ENCODE measurements at regions not wholly inside any gene's neighbourhood (a gene's known extent, or its start where the extent isn't known, plus 50 kb on each side); places are given as distances from the start of the nearest gene placed in this dataset.

DNA sequence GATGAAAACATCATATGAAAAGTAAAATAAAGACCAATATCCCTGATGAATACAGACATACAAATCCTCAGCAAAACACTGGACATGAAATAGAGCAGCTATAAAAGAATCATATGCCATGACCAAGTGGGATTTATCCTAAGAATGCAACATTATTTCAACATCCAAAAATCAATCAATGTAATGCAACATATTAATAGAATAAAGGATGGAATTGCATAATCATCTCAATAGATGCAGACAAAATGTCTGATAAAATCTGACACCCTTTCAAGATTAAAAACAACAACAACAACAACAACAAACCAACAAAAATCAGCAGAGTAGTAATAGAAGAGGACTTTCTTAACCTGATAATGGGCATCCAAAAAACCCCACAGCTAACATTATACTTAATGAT lies 63.8 kb upstream of the IL1R1 start:
- Histone ChIP-seq H3K36me3 (ENCODE audit: control insufficient read depth in 3 of 3, insufficient read depth in 2 of 3, low read depth in 1 of 3, low read length in 3 of 3) (no peaks in the 10 kb centered on the region), H3K4me3 (ENCODE audit: low read depth in 1 of 3, low read length in 3 of 3) (no peak overlapping the region), H3K27ac (ENCODE audit: low read depth in 1 of 3, low read length in 2 of 3) (no peak overlapping the region), H3K4me1 (ENCODE audit: control insufficient read depth in 3 of 3, insufficient read depth in 2 of 3, low read depth in 1 of 3, low read length in 2 of 3) (peaks cover 0 to 3% (median 0%) of the 10 kb centered on the region in 3 donors), H3K27me3 (ENCODE audit: control insufficient read depth in 3 of 3, insufficient read depth in 3 of 3, low read length in 3 of 3) (no peaks in the 10 kb centered on the region), H3K9me3 (ENCODE audit: control insufficient read depth in 2 of 2, insufficient read depth in 1 of 2, low read depth in 1 of 2, low read length in 1 of 2) (no peaks in the 10 kb centered on the region)
- DNase-seq (no peak), FAIRE-seq (no peak)

DNA sequence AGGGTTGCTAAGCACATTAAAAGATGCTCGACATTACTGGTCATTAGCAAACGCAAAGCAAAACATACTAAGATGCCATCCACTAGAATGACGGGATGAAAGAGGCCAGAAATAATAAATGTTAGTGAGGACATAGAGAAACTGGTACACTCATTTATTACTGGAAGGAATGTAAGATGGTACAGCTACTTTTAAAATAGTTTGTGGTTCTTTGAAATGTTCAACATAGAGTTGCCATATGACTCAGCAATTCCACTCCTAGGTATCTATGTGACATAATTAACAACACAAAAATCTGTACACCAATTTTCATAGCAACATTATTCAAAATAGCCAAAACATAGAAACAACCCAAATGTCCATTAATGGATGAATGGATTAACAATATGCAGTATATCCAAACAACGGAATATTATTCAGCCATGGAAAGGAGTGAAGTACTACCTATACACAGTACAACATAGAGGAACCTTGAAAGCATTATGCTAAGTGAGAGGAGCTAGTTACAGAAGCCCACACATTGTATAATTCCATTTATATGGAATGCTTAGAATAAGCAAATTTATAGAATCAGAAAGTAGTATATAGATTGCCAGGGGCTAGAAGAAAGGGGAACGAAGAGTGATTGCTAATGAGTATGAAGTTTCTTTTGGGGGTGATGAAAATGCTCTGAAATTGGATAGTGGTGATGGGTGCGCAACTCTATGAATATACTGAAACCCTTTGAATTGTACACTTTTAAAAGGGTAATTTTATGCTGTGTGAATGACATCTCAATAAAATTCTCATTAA lies 61.9 kb upstream of the IL1R1 start:
- no peak for DNase-seq
- FAIRE-seq: no peak

GRCh38 chr2:102081243-102081522 lies 61.4 kb upstream of the IL1R1 start:
- FAIRE-seq (no peak), DNase-seq (no peak)
- H3K4me3 ChIP-seq (ENCODE audit: low read depth in 1 of 3, low read length in 3 of 3): no peak overlapping the region
- H3K9me3 ChIP-seq (ENCODE audit: control insufficient read depth in 2 of 2, insufficient read depth in 1 of 2, low read depth in 1 of 2, low read length in 1 of 2): no peaks in the 10 kb centered on the region
- peaks cover 0 to 3% (median 0%) of the 10 kb centered on the region in 3 donors for H3K4me1 ChIP-seq (ENCODE audit: control insufficient read depth in 3 of 3, insufficient read depth in 2 of 3, low read depth in 1 of 3, low read length in 2 of 3)
- H3K36me3 ChIP-seq (ENCODE audit: control insufficient read depth in 3 of 3, insufficient read depth in 2 of 3, low read depth in 1 of 3, low read length in 3 of 3): no peaks in the 10 kb centered on the region
- 71 to 88% (median 86%) methylated on average over 2 of the region's 2 CpGs for WGBS, 3 donors
- no peak overlapping the region for H3K27ac ChIP-seq (ENCODE audit: low read depth in 1 of 3, low read length in 2 of 3)
- no peaks in the 10 kb centered on the region for H3K27me3 ChIP-seq (ENCODE audit: control insufficient read depth in 3 of 3, insufficient read depth in 3 of 3, low read length in 3 of 3)

More for the DNA sequence above, 61.9 kb upstream of the IL1R1 start:
- no peaks in the 10 kb centered on the region for H3K9me3 ChIP-seq (ENCODE audit: control insufficient read depth in 2 of 2, insufficient read depth in 1 of 2, low read depth in 1 of 2, low read length in 1 of 2)
- no peak overlapping the region for H3K27ac ChIP-seq (ENCODE audit: low read depth in 1 of 3, low read length in 2 of 3)
- no peaks in the 10 kb centered on the region for H3K27me3 ChIP-seq (ENCODE audit: control insufficient read depth in 3 of 3, insufficient read depth in 3 of 3, low read length in 3 of 3)
- H3K4me3 ChIP-seq (ENCODE audit: low read depth in 1 of 3, low read length in 3 of 3): no peak overlapping the region
- H3K4me1 ChIP-seq (ENCODE audit: control insufficient read depth in 3 of 3, insufficient read depth in 2 of 3, low read depth in 1 of 3, low read length in 2 of 3): peaks cover 0 to 3% (median 0%) of the 10 kb centered on the region in 3 donors
- WGBS, 3 donors: 85 to 89% (median 86%) methylated on average over 6 of the region's 6 CpGs
- H3K36me3 ChIP-seq (ENCODE audit: control insufficient read depth in 3 of 3, insufficient read depth in 2 of 3, low read depth in 1 of 3, low read length in 3 of 3): no peaks in the 10 kb centered on the region

GRCh38 chr2:102081606-102082005 lies 60.9 kb upstream of the IL1R1 start:
- 86 to 91% (median 90%) methylated on average over 5 of the region's 5 CpGs for WGBS, 3 donors
- no peak overlapping the region for H3K27ac ChIP-seq (ENCODE audit: low read depth in 1 of 3, low read length in 2 of 3)
- H3K27me3 ChIP-seq (ENCODE audit: control insufficient read depth in 3 of 3, insufficient read depth in 3 of 3, low read length in 3 of 3): no peaks in the 10 kb centered on the region
- no peak for DNase-seq
- FAIRE-seq: no peak
- no peak overlapping the region for H3K4me3 ChIP-seq (ENCODE audit: low read depth in 1 of 3, low read length in 3 of 3)
- no peaks in the 10 kb centered on the region for H3K36me3 ChIP-seq (ENCODE audit: control insufficient read depth in 3 of 3, insufficient read depth in 2 of 3, low read depth in 1 of 3, low read length in 3 of 3)
- H3K9me3 ChIP-seq (ENCODE audit: control insufficient read depth in 2 of 2, insufficient read depth in 1 of 2, low read depth in 1 of 2, low read length in 1 of 2): no peaks in the 10 kb centered on the region
- peaks cover 0 to 3% (median 0%) of the 10 kb centered on the region in 3 donors for H3K4me1 ChIP-seq (ENCODE audit: control insufficient read depth in 3 of 3, insufficient read depth in 2 of 3, low read depth in 1 of 3, low read length in 2 of 3)

DNA sequence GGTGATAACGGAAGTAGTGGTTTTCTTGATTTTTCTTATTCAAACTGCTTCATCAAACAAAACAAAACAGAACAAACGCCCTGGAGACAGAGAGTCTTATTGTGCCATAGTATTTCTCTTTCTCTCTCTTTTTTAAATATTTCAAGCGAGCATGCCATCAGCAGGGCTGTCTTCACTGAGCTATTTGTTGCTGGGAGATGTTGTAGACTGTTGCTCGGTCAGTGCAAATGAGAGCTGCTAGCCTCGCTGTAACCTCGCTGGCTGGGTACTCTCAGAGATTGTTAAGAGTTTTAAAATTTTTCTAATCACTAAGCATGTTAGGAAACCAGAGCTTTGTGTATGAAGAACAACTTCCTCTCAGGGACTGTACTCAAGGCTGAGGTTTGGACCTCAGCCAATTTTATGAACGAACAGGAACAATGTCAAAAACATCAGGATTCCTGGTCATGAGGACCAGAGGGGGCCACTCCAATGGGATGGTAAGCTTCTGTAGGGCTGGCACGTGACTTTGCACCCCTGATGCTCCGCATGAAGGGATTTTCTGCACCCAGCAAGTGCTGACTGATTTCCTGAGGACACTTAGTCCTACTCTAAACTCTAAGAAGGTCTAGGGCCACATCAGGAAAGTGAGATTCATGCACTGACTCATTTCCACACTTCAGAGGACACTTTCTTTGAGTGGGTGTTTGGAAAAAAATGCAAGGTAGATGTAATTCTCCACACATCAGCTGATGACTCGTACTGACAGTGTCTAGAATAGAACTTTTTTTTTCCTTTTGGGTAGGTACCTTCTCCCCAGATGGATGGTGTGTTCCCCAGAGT lies 59.8 kb upstream of the IL1R1 start:
- H3K9me3 ChIP-seq (ENCODE audit: control insufficient read depth in 2 of 2, insufficient read depth in 1 of 2, low read depth in 1 of 2, low read length in 1 of 2): no peaks in the 10 kb centered on the region
- WGBS, 3 donors: 36 to 53% (median 48%) methylated on average over 10 of the region's 10 CpGs
- peaks cover 0 to 3% (median 0%) of the 10 kb centered on the region in 3 donors for H3K4me1 ChIP-seq (ENCODE audit: control insufficient read depth in 3 of 3, insufficient read depth in 2 of 3, low read depth in 1 of 3, low read length in 2 of 3)
- no peaks in the 10 kb centered on the region for H3K27me3 ChIP-seq (ENCODE audit: control insufficient read depth in 3 of 3, insufficient read depth in 3 of 3, low read length in 3 of 3)
- H3K4me3 ChIP-seq (ENCODE audit: low read depth in 1 of 3, low read length in 3 of 3): no peak overlapping the region
- DNase-seq (peak; percentile 29 to 41), FAIRE-seq (no peak)
- H3K27ac ChIP-seq (ENCODE audit: low read depth in 1 of 3, low read length in 2 of 3): peak overlapping the region in 2 of 3 donors; percentile 54 to 67
- no peaks in the 10 kb centered on the region for H3K36me3 ChIP-seq (ENCODE audit: control insufficient read depth in 3 of 3, insufficient read depth in 2 of 3, low read depth in 1 of 3, low read length in 3 of 3)

GRCh38 chr2:102083393-102083703 lies 59.2 kb upstream of the IL1R1 start:
- peak overlapping the region in 2 of 3 donors; percentile 54 to 67 for H3K27ac ChIP-seq (ENCODE audit: low read depth in 1 of 3, low read length in 2 of 3)
- no peaks in the 10 kb centered on the region for H3K36me3 ChIP-seq (ENCODE audit: control insufficient read depth in 3 of 3, insufficient read depth in 2 of 3, low read depth in 1 of 3, low read length in 3 of 3)
- 77 to 82% (median 81%) methylated on average over 3 of the region's 3 CpGs for WGBS, 3 donors
- FAIRE-seq (no peak), DNase-seq (no peak)
- no peaks in the 10 kb centered on the region for H3K27me3 ChIP-seq (ENCODE audit: control insufficient read depth in 3 of 3, insufficient read depth in 3 of 3, low read length in 3 of 3)
- H3K4me3 ChIP-seq (ENCODE audit: low read depth in 1 of 3, low read length in 3 of 3): no peak overlapping the region
- no peaks in the 10 kb centered on the region for H3K9me3 ChIP-seq (ENCODE audit: control insufficient read depth in 2 of 2, insufficient read depth in 1 of 2, low read depth in 1 of 2, low read length in 1 of 2)
- peaks cover 0 to 3% (median 0%) of the 10 kb centered on the region in 3 donors for H3K4me1 ChIP-seq (ENCODE audit: control insufficient read depth in 3 of 3, insufficient read depth in 2 of 3, low read depth in 1 of 3, low read length in 2 of 3)

GRCh38 chr2:102084651-102085050 lies 57.9 kb upstream of the IL1R1 start:
- H3K4me3 ChIP-seq (ENCODE audit: low read depth in 1 of 3, low read length in 3 of 3): no peak overlapping the region
- no peaks in the 10 kb centered on the region for H3K27me3 ChIP-seq (ENCODE audit: control insufficient read depth in 3 of 3, insufficient read depth in 3 of 3, low read length in 3 of 3)
- peaks cover 0 to 3% (median 0%) of the 10 kb centered on the region in 3 donors for H3K4me1 ChIP-seq (ENCODE audit: control insufficient read depth in 3 of 3, insufficient read depth in 2 of 3, low read depth in 1 of 3, low read length in 2 of 3)
- no peaks in the 10 kb centered on the region for H3K9me3 ChIP-seq (ENCODE audit: control insufficient read depth in 2 of 2, insufficient read depth in 1 of 2, low read depth in 1 of 2, low read length in 1 of 2)
- H3K27ac ChIP-seq (ENCODE audit: low read depth in 1 of 3, low read length in 2 of 3): no peak overlapping the region
- FAIRE-seq: no peak
- 61 to 82% (median 67%) methylated on average over 2 of the region's 2 CpGs for WGBS, 3 donors
- DNase-seq: no peak
- no peaks in the 10 kb centered on the region for H3K36me3 ChIP-seq (ENCODE audit: control insufficient read depth in 3 of 3, insufficient read depth in 2 of 3, low read depth in 1 of 3, low read length in 3 of 3)

DNA sequence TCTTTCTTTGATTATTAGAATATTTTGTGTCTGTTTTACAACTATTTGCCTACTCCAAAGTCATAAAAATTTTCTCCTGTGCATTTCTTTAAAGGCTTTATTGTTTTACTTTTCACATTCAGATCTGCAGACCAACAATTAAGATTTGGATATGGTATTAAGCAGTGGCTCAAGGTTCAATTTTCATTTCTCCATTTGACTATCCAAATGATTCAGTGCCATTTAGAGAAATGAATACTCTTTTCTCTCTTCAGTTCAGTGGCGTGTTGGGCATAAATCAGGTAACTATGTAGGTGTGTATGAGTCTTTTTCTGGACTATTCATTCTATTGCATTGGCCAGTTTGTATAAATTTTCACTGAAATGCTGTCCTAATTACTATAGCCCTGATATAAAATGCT lies 57.3 kb upstream of the IL1R1 start:
- no peak overlapping the region for H3K27ac ChIP-seq (ENCODE audit: low read depth in 1 of 3, low read length in 2 of 3)
- 61 to 77% (median 76%) methylated on average over 1 of the region's 1 CpG for WGBS, 3 donors
- no peak overlapping the region for H3K4me3 ChIP-seq (ENCODE audit: low read depth in 1 of 3, low read length in 3 of 3)
- H3K9me3 ChIP-seq (ENCODE audit: control insufficient read depth in 2 of 2, insufficient read depth in 1 of 2, low read depth in 1 of 2, low read length in 1 of 2): no peaks in the 10 kb centered on the region
- FAIRE-seq: no peak
- no peaks in the 10 kb centered on the region for H3K27me3 ChIP-seq (ENCODE audit: control insufficient read depth in 3 of 3, insufficient read depth in 3 of 3, low read length in 3 of 3)
- H3K36me3 ChIP-seq (ENCODE audit: control insufficient read depth in 3 of 3, insufficient read depth in 2 of 3, low read depth in 1 of 3, low read length in 3 of 3): no peaks in the 10 kb centered on the region
- no peak for DNase-seq
- peaks cover 0 to 3% (median 0%) of the 10 kb centered on the region in 3 donors for H3K4me1 ChIP-seq (ENCODE audit: control insufficient read depth in 3 of 3, insufficient read depth in 2 of 3, low read depth in 1 of 3, low read length in 2 of 3)
